ENCODE measurements at regions not wholly inside any gene's neighbourhood (a gene's known extent, or its start where the extent isn't known, plus 50 kb on each side); places are given as distances from the start of the nearest gene placed in this dataset.

DNA sequence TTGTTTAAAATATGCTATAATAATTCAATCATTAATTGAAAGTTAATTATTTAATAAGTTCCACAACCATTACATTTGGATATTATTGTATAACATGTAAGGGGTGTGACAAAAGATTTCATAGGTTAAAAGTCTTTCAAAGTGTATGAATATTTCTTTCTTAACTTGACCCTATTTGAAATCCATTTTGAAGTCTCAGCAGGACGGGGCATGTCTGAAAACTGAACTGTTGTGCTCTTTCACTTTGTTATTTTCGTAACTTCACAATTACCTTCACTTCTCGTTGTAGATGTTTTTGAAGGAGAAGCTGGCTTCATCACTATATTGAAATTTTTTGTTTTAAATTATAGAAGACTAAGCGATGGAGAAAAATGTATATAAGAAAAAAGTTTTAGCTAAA lies 1775.7 kb downstream of the PCDH9 start:
- intact Hi-C loops (cut with micrococcal nuclease; ENCODE audit: unreplicated experiment) (no loop called here), in situ Hi-C loops (cut with MboI) (no loop called here)
- 3% methylated on average over 4 of the region's 4 CpGs for WGBS (ENCODE audit: insufficient coverage, insufficient replicate concordance, low lambda C conversion rate, missing lambda C conversion rate)
- no peak overlapping the region for H2AFZ ChIP-seq (ENCODE audit: control insufficient read depth, low read depth, low read length)
- ChIA-PET CTCF (no interaction called here), POLR2A (no interaction called here), SMC1A (ENCODE audit: uncharacterized antibody, unreplicated experiment) (interaction anchor here (1.7 kb wide), 2 partner anchors 41 to 184 kb away, joined by 4 to 6 read pairs; no protein-coding TSS in a partner anchor), RAD21 (ENCODE audit: unreplicated experiment) (interaction anchor here (0.6 to 1.6 kb wide), 5 partner anchors 36 to 781 kb away, joined by 3 to 5 read pairs (median 4); no protein-coding TSS in a partner anchor)
- H3K4me2 ChIP-seq (ENCODE audit: control insufficient read depth, insufficient read depth) = no peak overlapping the region
- H3K79me2 ChIP-seq (ENCODE audit: control insufficient read depth, insufficient read depth, low read length) = no peaks in the 10 kb centered on the region
- no peaks in the 10 kb centered on the region for H4K20me1 ChIP-seq (ENCODE audit: control insufficient read depth, insufficient read depth)
- no peaks in the 10 kb centered on the region for H3K4me1 ChIP-seq (ENCODE audit: control insufficient read depth, insufficient read depth, low read length)
- BruUV-seq (replicated peaks) = no TSS peak
- DNase-seq (ENCODE audit: low read depth, low spot score) = no peak
- H3K4me3 ChIP-seq = no peak overlapping the region
- peak; percentile 63 for ATAC-seq
- H3K27ac ChIP-seq (ENCODE audit: control insufficient read depth, insufficient read depth) = no peak overlapping the region
- no peaks in the 10 kb centered on the region for H3K9me3 ChIP-seq (replicated peaks; ENCODE audit: control insufficient read depth, insufficient read depth, low read length)
- no peak for FAIRE-seq
- H3K36me3 ChIP-seq (ENCODE audit: control insufficient read depth in 2 of 2, insufficient read depth in 2 of 2, low read length in 1 of 2) = no peaks in the 10 kb centered on the region
- no peak overlapping the region for H3K9ac ChIP-seq (ENCODE audit: control insufficient read depth, insufficient read depth, low read length)
- no peaks in the 10 kb centered on the region for H3K27me3 ChIP-seq (replicated peaks in 1 of 2; ENCODE audit: control insufficient read depth in 2 of 2, insufficient read depth in 2 of 2, low read length in 1 of 2)
- TF ChIP-seq SPI1 (IDR thresholded peaks at IDR 0.05; ENCODE audit: borderline replicate concordance, insufficient read depth, low read depth, low read length) (no peak), YY1 (IDR thresholded peaks at IDR 0.05; ENCODE audit: low read depth, low read length) (no peak), PML (IDR thresholded peaks at IDR 0.05; ENCODE audit: low read length) (no peak), FOXK2 (IDR thresholded peaks at IDR 0.05) (no peak), NBN (IDR thresholded peaks at IDR 0.05) (no peak), ZNF384 (IDR thresholded peaks at IDR 0.05; ENCODE audit: borderline replicate concordance, low read depth, low read length) (no peak), ZNF24 (IDR thresholded peaks at IDR 0.05) (no peak)
- TF ChIP-seq, protein P1, sequence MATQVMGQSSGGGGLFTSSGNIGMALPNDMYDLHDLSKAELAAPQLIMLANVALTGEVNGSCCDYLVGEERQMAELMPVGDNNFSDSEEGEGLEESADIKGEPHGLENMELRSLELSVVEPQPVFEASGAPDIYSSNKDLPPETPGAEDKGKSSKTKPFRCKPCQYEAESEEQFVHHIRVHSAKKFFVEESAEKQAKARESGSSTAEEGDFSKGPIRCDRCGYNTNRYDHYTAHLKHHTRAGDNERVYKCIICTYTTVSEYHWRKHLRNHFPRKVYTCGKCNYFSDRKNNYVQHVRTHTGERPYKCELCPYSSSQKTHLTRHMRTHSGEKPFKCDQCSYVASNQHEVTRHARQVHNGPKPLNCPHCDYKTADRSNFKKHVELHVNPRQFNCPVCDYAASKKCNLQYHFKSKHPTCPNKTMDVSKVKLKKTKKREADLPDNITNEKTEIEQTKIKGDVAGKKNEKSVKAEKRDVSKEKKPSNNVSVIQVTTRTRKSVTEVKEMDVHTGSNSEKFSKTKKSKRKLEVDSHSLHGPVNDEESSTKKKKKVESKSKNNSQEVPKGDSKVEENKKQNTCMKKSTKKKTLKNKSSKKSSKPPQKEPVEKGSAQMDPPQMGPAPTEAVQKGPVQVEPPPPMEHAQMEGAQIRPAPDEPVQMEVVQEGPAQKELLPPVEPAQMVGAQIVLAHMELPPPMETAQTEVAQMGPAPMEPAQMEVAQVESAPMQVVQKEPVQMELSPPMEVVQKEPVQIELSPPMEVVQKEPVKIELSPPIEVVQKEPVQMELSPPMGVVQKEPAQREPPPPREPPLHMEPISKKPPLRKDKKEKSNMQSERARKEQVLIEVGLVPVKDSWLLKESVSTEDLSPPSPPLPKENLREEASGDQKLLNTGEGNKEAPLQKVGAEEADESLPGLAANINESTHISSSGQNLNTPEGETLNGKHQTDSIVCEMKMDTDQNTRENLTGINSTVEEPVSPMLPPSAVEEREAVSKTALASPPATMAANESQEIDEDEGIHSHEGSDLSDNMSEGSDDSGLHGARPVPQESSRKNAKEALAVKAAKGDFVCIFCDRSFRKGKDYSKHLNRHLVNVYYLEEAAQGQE (IDR thresholded peaks at IDR 0.05; ENCODE audit: low read depth, low read length) = no peak
- TF ChIP-seq, protein P2, sequence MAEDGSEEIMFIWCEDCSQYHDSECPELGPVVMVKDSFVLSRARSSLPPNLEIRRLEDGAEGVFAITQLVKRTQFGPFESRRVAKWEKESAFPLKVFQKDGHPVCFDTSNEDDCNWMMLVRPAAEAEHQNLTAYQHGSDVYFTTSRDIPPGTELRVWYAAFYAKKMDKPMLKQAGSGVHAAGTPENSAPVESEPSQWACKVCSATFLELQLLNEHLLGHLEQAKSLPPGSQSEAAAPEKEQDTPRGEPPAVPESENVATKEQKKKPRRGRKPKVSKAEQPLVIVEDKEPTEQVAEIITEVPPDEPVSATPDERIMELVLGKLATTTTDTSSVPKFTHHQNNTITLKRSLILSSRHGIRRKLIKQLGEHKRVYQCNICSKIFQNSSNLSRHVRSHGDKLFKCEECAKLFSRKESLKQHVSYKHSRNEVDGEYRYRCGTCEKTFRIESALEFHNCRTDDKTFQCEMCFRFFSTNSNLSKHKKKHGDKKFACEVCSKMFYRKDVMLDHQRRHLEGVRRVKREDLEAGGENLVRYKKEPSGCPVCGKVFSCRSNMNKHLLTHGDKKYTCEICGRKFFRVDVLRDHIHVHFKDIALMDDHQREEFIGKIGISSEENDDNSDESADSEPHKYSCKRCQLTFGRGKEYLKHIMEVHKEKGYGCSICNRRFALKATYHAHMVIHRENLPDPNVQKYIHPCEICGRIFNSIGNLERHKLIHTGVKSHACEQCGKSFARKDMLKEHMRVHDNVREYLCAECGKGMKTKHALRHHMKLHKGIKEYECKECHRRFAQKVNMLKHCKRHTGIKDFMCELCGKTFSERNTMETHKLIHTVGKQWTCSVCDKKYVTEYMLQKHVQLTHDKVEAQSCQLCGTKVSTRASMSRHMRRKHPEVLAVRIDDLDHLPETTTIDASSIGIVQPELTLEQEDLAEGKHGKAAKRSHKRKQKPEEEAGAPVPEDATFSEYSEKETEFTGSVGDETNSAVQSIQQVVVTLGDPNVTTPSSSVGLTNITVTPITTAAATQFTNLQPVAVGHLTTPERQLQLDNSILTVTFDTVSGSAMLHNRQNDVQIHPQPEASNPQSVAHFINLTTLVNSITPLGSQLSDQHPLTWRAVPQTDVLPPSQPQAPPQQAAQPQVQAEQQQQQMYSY (CRISPR knock-in tag; IDR thresholded peaks at IDR 0.05) = no peak
- TF ChIP-seq, protein P3, sequence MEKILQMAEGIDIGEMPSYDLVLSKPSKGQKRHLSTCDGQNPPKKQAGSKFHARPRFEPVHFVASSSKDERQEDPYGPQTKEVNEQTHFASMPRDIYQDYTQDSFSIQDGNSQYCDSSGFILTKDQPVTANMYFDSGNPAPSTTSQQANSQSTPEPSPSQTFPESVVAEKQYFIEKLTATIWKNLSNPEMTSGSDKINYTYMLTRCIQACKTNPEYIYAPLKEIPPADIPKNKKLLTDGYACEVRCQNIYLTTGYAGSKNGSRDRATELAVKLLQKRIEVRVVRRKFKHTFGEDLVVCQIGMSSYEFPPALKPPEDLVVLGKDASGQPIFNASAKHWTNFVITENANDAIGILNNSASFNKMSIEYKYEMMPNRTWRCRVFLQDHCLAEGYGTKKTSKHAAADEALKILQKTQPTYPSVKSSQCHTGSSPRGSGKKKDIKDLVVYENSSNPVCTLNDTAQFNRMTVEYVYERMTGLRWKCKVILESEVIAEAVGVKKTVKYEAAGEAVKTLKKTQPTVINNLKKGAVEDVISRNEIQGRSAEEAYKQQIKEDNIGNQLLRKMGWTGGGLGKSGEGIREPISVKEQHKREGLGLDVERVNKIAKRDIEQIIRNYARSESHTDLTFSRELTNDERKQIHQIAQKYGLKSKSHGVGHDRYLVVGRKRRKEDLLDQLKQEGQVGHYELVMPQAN (conservative IDR thresholded peaks at IDR 0.05) = no peak
- TF ChIP-seq, protein P4, sequence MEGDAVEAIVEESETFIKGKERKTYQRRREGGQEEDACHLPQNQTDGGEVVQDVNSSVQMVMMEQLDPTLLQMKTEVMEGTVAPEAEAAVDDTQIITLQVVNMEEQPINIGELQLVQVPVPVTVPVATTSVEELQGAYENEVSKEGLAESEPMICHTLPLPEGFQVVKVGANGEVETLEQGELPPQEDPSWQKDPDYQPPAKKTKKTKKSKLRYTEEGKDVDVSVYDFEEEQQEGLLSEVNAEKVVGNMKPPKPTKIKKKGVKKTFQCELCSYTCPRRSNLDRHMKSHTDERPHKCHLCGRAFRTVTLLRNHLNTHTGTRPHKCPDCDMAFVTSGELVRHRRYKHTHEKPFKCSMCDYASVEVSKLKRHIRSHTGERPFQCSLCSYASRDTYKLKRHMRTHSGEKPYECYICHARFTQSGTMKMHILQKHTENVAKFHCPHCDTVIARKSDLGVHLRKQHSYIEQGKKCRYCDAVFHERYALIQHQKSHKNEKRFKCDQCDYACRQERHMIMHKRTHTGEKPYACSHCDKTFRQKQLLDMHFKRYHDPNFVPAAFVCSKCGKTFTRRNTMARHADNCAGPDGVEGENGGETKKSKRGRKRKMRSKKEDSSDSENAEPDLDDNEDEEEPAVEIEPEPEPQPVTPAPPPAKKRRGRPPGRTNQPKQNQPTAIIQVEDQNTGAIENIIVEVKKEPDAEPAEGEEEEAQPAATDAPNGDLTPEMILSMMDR (IDR thresholded peaks at IDR 0.05 in 2 of 3, conservative IDR thresholded peaks at IDR 0.05 in 1 of 3; ENCODE audit: control insufficient read depth in 2 of 3, extremely low read depth in 1 of 3, insufficient read depth in 1 of 3, low read depth in 3 of 3, low read length in 3 of 3) = no peak
